ENCODE measurements at regions not wholly inside any gene's neighbourhood (a gene's known extent, or its start where the extent isn't known, plus 50 kb on each side); places are given as distances from the start of the nearest gene placed in this dataset.
A peak's percentile ranks its signal among the peaks of the same experiment; 100 is the strongest.
"Not testable (repeated sequence)": the region's sequence is repeated elsewhere in the genome, so short reads cannot be mapped to it uniquely, and the experiment has no call there.

- intact Hi-C loops (cut with DNase I; ENCODE audit: low total_unique reads); H3K9me3 ChIP-seq; DNase-seq (ENCODE audit: low spot score in 2 of 2); H3K4me1 ChIP-seq; H3K27ac ChIP-seq; H3K27me3 ChIP-seq; H3K36me3 ChIP-seq: not testable (repeated sequence)
- peak overlapping the region in 2 of 3 donors; percentile 51 to 67 for H3K4me3 ChIP-seq
Measured at GRCh38 chr21:6499128-6499826, 4022.1 kb upstream of the TPTE start.

GRCh38 chr21:6499866-6500265 is 4021.5 kb upstream of the TPTE start:
- H3K27me3 ChIP-seq; H3K4me1 ChIP-seq; H3K4me3 ChIP-seq; intact Hi-C loops (cut with DNase I; ENCODE audit: low total_unique reads); H3K36me3 ChIP-seq; H3K9me3 ChIP-seq; H3K27ac ChIP-seq; DNase-seq (ENCODE audit: low spot score in 2 of 2): not testable (repeated sequence)

DNA sequence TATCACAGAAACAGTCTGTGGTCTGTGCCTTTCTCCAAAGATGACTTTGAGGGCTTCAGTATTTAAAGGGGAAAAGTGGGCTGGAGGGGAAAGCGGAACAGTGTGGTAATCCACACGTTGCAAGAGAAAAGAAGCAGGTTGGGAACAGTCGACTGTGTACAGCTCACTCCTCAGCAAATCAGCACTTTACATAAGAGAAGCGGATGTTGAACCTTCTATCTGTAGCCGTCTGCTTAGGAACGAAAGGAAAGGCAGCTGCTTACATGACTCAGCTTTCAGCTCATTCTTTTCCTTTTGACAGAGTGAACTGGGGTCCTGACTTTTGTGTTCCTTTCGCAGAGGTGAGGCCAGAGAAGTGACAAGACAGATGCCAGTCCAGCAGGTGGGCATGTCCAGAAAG is 4020.7 kb upstream of the TPTE start:
- H3K27me3 ChIP-seq; intact Hi-C loops (cut with DNase I; ENCODE audit: low total_unique reads): not testable (repeated sequence)

DNA sequence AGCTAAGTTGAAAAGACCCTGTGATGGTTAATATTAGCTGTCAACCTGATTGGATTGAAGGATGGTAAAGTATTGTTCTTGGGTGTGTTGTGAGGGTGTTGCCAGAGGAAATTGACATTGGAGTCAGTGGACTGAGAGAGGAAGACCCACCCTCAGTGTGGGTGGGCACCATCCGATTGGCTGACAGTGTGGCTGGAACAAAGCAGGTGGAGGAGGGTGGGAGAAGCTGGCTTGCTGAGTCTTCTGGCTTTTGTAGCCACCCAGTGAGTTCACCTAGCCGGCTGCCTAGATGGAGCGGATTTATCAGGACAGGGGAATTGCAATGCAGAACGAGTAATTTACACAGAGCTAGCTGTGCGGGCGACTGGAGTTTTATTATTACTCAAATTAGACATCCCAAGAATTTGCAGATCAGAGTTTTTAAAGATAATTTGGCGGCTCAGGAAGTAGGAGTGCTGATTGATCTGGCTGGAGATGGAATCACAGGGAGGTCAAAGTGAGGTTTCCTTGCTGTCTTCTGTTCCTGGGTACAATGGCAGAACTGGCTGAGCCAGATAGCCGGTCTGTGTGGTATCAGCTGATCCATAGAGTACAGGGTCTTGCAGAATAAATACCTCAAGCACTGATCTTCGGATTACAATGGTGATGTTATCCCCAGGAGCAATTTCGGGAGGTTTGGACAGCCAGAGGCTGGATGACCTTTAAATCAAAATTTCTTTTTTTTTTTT is 4015.1 kb upstream of the TPTE start:
- H3K36me3 ChIP-seq; intact Hi-C loops (cut with DNase I; ENCODE audit: low total_unique reads); DNase-seq (ENCODE audit: low spot score in 2 of 2): not testable (repeated sequence)

More for the DNA sequence above, 4020.7 kb upstream of the TPTE start:
- H3K4me3 ChIP-seq; H3K4me1 ChIP-seq; DNase-seq (ENCODE audit: low spot score in 2 of 2); H3K27ac ChIP-seq; H3K36me3 ChIP-seq; H3K9me3 ChIP-seq: not testable (repeated sequence)

GRCh38 chr21:6507632-6508031 is 4013.8 kb upstream of the TPTE start:
- H3K36me3 ChIP-seq; intact Hi-C loops (cut with DNase I; ENCODE audit: low total_unique reads); H3K9me3 ChIP-seq; H3K27ac ChIP-seq; DNase-seq (ENCODE audit: low spot score in 2 of 2); H3K27me3 ChIP-seq; H3K4me3 ChIP-seq; H3K4me1 ChIP-seq: not testable (repeated sequence)

More for the DNA sequence above, 4015.1 kb upstream of the TPTE start:
- not testable (repeated sequence) for H3K4me1 ChIP-seq, H3K9me3 ChIP-seq, H3K4me3 ChIP-seq, H3K27ac ChIP-seq, H3K27me3 ChIP-seq

- intact Hi-C loops (cut with DNase I; ENCODE audit: low total_unique reads); H3K4me3 ChIP-seq; H3K27me3 ChIP-seq: not testable (repeated sequence)
Measured at GRCh38 chr21:6521777-6522176, 3999.6 kb upstream of the TPTE start.

DNA sequence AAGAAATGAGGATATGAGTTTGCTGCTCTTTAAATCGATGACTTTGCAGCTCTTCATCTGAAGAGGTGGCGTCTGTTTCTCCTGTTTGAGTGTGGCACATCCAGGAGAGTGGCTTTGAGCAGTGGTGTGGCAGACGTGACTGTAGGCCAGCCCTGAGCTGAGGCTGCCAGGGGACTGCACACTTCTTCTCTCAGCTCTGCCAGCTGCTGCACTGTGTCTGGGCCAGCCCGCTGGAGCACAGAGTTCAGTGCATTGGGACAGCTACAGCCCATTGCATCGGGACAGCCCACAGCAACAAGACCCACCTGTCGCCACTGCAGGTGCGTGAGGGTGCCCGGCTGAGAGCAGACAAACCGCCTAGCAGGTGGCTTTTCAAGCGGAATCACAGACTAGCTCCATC is 3995.2 kb upstream of the TPTE start:
- intact Hi-C loops (cut with DNase I; ENCODE audit: low total_unique reads); H3K27me3 ChIP-seq; H3K4me1 ChIP-seq; H3K27ac ChIP-seq; H3K4me3 ChIP-seq; H3K9me3 ChIP-seq; DNase-seq (ENCODE audit: low spot score in 2 of 2); H3K36me3 ChIP-seq: not testable (repeated sequence)

More at GRCh38 chr21:6521777-6522176, 3999.6 kb upstream of the TPTE start:
- not testable (repeated sequence) for H3K27ac ChIP-seq; H3K36me3 ChIP-seq; DNase-seq (ENCODE audit: low spot score in 2 of 2); H3K9me3 ChIP-seq; H3K4me1 ChIP-seq

DNA sequence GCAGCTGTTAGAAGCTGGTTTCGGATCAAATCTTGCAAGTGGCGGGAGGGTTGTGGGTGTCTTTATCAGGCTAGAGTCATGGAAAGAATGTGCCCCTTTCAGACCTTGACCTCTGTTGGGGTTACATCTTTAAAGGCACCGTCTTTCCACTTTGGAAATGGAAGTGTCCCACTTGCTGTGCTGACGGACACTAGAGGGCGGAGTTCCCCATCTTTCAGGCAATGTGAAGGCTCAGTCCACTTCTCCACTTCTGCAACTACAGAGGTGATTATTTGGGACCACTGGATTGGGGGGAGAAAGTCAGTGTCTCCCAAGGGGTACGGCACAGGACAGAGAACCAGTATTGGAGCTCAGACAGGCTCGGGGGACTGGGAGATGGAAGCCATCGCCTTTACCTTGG is 3990.7 kb upstream of the TPTE start:
- DNase-seq (ENCODE audit: low spot score in 2 of 2); H3K36me3 ChIP-seq; H3K27ac ChIP-seq; H3K9me3 ChIP-seq; H3K27me3 ChIP-seq; intact Hi-C loops (cut with DNase I; ENCODE audit: low total_unique reads); H3K4me1 ChIP-seq; H3K4me3 ChIP-seq: not testable (repeated sequence)

- H3K9me3 ChIP-seq; H3K36me3 ChIP-seq; H3K4me3 ChIP-seq; H3K4me1 ChIP-seq; DNase-seq (ENCODE audit: low spot score in 2 of 2); intact Hi-C loops (cut with DNase I; ENCODE audit: low total_unique reads); H3K27me3 ChIP-seq; H3K27ac ChIP-seq: not testable (repeated sequence)
Measured at GRCh38 chr21:6533261-6533660, 3988.1 kb upstream of the TPTE start.

DNA sequence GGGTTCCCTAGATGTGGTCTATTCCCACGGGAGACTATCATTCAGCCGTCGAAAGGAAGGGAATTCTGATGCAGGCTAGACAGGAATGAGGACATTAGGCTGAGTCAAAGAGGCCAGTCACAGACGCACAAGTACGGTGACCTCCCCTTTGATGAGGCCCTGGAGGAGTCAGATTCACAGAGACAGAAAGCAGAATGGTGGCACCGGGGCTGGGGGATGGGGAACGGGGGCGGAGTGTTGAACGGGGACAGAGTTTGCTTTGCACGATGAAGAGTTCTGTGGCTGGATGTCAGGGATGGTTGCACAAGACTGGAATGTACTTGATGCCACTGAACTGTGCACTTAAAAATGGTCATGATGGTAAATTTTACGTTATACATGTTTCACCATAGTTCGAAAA is 3983.1 kb upstream of the TPTE start:
- H3K4me1 ChIP-seq; H3K27me3 ChIP-seq; H3K36me3 ChIP-seq; DNase-seq (ENCODE audit: low spot score in 2 of 2); H3K9me3 ChIP-seq; intact Hi-C loops (cut with DNase I; ENCODE audit: low total_unique reads); H3K4me3 ChIP-seq; H3K27ac ChIP-seq: not testable (repeated sequence)

- H3K36me3 ChIP-seq; H3K4me1 ChIP-seq; H3K27ac ChIP-seq; intact Hi-C loops (cut with DNase I; ENCODE audit: low total_unique reads); H3K27me3 ChIP-seq; H3K9me3 ChIP-seq; H3K4me3 ChIP-seq; DNase-seq (ENCODE audit: low spot score in 2 of 2): not testable (repeated sequence)
Measured at GRCh38 chr21:6539688-6540087, 3981.7 kb upstream of the TPTE start.

DNA sequence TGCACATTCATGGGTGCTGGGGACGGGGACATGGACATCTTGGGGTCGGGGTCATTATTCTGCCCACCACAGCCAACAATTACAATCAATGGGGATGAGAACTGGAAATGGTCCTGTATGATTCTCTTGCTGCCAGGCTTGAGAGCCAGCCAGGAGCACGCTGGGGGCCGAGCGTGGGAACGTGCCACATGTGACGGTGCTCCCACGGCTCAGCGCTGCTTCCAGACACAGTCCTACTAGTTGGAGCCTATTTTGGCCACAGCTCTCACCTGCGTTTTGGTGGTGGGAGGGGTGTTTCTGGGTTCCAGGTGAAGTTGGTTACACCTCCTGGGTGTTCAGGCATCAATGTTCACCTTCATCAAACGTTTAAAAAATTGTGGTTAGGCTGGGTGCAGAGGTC is 3980.3 kb upstream of the TPTE start:
- intact Hi-C loops (cut with DNase I; ENCODE audit: low total_unique reads); H3K36me3 ChIP-seq; DNase-seq (ENCODE audit: low spot score in 2 of 2); H3K4me1 ChIP-seq; H3K27ac ChIP-seq; H3K9me3 ChIP-seq; H3K4me3 ChIP-seq; H3K27me3 ChIP-seq: not testable (repeated sequence)

DNA sequence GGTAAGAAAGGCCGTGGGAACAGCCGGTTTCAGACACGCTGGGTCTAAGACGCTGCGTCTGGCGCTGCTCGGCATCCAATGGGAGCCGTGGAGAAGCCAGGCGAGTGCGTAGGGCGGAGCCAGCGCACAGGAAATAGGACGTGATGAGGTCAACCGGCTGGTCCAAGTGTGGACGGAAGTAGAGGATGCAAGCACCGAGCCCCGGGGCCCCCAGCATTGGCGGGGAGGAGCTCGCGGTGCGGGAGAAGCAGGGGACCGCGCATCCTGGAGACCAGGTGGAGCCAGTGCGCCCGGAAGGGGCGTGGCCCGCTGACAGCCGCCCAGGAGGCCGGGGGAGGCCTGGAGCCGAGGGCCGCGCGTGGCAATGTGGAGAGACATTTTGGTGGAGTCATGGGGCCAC is 3976.1 kb upstream of the TPTE start:
- H3K36me3 ChIP-seq; H3K4me1 ChIP-seq; DNase-seq (ENCODE audit: low spot score in 2 of 2); H3K9me3 ChIP-seq; H3K4me3 ChIP-seq; H3K27me3 ChIP-seq; H3K27ac ChIP-seq; intact Hi-C loops (cut with DNase I; ENCODE audit: low total_unique reads): not testable (repeated sequence)

DNA sequence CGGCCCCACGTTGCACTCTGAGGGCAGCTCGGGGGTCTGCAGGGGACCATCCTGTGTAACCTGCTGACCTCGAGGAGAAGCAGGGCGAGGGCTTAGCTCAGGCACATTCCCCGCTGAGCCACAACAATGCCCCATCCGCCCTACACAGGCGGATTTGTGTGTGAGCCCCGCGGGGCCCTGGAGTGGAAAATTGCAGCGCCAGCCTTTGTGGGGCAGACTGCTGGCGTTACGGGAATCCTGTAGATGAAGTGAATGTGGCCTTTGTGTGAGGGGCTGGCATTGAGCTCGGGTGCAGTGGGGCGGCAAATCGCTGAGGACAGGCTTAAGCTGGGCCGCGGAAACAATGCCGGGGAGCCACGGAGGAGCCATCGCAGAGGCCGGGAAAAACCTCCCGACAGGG is 3970.3 kb upstream of the TPTE start:
- H3K4me1 ChIP-seq; H3K27ac ChIP-seq; H3K27me3 ChIP-seq; intact Hi-C loops (cut with DNase I; ENCODE audit: low total_unique reads); DNase-seq (ENCODE audit: low spot score in 2 of 2); H3K36me3 ChIP-seq; H3K4me3 ChIP-seq; H3K9me3 ChIP-seq: not testable (repeated sequence)
